NCI-H1436 treated with DMSO at 0.1 percent for 48 hours (cell line): ENCODE measurements at regions not wholly inside any gene's neighbourhood (a gene's known extent, or its start where the extent isn't known, plus 50 kb on each side); places are given as distances from the start of the nearest gene placed in this dataset.
"Not testable (repeated sequence)": the region's sequence is repeated elsewhere in the genome, so short reads cannot be mapped to it uniquely, and the experiment has no call there.

Experiments
- DNase-seq: peaks from one replicate; lab custom pipeline; 2025; lab: John Stamatoyannopoulos, UW

DNA sequence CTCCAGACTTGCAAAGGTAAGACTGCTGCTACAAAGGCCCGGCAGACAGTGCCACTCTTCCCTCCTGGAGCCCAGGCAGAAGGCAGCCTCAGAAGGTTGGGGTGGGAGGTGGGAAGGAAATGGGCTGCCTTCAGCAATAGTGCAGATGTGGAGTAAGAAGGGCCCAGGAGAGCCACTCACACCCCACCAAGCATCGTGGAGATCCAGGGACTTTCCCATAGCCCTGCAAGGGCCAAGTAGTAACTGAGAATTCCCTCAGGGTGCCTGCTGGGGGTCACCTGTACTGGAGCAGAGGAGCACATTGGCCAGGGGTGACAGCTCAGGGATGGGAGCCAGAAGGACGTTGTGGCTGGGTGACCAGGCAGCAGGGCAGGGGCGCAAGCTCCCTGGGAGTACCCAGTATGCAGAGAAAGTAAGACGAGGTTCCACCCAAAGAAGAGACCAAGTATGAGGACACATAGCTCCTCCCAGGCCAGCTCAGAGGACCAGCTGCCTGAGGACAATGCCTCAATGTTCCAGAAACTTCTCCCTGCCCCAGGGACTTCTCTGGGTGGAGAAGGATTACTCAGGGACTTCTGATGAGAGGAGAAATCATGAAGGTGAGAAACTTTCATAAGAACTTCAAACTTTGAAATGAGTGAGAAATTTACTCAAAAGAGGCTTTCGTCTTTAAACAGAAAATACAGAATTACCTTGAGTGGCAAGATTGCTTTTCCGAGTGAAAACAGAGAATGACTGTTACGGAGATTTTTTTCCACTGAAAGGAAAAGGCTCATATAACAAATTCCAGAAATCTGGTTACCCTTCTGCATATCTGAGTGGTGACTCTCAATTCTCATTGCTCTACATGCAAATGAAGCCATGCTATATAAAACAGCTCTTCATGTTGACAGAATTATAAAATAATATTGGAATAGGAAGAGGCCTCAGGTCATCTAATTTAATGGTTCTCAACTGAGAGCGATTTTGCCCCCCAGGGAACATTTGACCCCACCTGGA, 87.9 kb upstream of the TRIO start:
- DNase-seq, result no peak

DNA sequence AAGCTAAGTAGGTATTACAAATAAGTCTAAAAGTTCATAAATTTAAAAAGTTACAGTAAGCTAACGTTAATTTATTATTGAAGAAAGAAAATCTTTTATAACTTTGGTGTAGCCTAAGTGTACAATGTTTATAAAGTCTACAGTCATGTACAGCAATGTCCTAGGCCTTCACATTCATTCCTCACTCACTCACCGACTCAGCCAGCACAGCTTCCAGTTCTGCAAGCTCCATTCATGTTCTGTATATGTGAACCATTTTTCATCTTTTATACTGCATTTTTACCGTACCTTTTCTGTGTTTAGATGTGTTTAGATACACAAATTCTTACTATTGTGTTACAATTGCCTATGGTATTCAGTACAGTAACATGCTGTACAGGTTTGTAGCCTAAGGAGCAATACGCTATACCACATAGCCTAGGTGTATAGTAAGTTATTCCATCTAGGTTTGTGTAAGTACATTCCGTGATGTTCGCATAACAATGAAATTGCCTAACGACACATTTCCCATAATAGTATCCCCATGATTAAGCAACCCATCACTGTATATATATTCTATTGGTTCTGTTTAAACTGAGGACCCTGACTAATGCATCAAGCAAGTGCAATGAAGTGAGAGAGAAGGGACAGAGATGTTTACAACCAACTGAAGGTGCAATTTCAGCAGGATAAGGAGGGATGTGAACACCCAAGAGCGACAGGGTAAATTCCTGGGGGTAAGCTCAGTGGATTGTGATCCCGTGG, 88.9 kb upstream of the TRIO start:
- no peak for DNase-seq

DNA sequence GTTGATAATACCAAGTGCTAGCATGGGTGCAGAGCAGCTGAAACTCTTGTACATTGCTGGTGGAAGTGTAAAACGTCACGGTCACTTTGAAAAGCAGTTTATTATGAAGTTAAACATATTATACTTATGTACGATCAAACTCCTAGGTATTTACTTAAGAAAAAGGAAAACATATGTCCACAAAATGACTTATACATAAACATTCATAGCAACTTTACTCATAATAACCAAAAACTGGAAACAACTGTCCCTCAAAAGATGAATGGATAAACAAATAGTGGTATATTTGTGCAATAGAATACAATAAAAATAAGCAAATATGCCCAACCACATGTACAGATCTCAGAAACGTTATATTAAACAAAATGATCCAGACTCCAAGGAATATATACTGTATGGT, 92.3 kb upstream of the TRIO start:
- DNase-seq, result no peak

DNA sequence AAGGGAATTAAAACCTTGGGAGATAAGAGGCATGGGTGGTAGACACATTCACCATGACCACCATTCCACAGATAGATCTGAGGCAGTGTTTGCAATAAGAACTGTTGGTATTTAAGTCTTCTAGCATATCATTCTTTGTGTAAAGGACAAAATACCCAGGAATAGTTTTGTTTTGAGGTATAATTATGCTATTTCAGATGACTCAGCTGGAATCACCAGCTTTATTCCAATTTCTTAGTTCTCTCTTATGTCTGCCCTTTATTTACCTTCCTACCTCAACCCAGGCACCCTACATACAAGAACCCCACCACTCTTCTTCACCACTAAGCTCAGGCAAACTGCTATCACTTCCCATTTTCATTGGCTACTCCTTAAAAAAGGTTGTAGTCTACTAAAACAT, 94.7 kb upstream of the TRIO start:
- DNase-seq, result no peak

DNA sequence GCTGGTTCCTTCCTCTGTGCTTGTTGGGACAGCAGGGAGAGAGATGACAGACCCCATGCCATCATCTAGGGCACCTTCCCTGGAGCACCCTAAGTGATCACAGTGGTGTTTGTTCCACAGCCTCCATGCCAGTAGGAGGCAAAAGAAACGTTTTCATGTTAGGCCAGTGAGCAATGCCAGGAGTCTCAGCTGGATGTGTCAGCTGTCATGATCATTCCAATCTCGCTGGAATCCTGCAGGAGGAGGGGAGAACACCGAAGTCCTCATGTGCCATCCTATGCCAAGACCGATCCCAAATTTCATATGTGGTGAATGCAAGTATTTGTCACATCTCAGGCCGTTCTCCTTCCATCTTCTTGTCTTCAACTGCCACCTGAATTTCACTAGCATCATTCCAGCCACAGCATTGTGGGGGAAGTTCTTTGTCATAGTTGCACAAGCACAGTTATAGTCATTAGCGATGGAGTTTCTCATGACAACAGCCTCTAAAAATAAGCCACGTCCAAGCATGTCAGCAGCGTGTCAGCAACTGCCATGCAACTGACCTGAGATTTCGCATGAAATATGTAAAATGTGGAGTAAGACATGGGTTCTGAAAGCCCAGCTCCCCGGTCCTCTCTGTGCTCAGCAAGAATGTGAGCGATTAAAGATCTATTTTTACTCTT, 97.2 kb upstream of the DNAH5 start:
- DNase-seq, result no peak

DNA sequence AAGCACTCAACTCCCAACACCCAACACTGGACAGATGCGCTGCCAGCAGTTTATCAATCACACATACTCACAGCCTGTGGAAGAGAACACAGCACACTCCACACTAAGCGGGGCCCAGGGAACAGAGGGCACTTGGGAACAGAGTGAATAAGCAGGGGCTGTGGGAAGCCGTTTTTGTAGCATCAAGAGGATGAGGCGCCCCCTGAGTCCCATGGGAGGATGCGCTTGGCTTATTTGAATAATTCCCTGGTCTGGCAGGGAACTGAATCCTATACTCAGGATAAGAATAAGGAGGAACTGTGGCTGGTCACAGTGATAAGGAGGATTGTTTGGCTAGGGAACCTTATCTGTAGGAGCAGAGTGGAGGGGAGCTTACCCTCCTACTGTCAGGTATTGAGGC, 96.1 kb upstream of the DNAH5 start:
- no peak for DNase-seq

DNA sequence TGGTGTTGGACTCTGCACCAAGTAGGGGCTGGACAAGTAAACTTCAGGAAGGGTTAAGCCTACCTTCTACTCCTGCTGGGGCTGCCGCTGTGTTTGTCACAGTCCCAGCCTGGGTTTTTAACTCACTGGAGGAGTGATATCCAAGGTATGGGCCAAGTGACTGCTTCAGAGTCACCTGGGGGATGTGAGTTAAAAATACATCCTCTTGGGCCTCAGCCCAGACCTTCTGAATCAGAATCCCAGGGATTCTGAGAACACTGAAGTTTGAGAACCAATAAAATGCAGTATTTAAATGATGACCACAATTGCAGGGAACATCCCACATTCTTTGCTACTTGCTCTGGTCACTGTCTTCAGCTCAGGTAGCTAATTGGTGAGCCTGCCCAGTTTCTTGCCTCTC, 95.1 kb upstream of the DNAH5 start:
- no peak for DNase-seq

DNA sequence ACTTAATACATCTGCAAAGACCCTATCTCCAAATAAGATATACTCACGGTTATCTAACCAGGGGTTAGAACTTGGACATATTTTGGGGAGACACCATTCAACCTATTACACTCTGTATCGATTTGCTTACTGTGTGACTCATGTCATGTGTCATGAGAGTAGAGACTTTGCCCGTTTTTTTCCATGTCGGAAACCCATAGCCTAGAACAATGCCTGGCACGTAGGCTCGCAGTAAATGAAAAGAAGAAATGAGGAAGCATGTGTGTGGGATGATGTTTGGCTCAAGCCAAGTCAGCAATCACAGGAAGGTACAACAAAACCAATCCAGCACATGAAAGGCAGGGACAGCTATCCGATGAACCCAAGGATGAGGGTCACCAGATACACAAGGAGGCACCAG, 94.6 kb upstream of the DNAH5 start:
- no peak for DNase-seq

DNA sequence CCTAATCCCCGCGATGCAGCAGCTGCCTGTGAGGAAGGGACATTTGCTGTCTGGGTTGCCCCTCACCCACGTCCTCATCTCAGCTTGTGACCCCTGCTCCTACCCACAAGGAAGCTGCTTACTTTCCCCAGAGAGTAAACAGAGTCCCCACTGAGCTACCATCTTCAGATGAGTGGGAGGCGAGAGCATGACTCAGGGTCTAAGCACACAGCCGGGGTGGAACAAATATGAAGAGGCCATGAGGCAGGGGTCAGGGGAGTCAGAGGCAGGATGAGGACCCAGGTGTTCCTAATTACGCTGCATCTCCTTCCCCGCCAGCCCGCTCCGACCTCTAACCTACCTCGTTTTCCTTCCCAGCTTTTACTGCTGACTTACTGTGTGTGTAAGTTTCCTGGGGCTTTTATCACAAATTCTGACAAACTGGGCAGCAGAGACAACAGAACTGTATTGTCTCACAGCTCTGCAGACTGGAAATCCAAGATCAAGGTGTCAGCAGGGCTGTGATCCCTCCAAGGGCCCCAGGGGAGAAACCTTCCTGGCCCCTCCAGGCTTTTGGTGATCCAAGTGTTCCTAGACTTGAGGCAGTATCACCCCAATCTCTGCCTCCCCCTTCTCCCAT, 94.0 kb upstream of the DNAH5 start:
- no peak for DNase-seq

DNA sequence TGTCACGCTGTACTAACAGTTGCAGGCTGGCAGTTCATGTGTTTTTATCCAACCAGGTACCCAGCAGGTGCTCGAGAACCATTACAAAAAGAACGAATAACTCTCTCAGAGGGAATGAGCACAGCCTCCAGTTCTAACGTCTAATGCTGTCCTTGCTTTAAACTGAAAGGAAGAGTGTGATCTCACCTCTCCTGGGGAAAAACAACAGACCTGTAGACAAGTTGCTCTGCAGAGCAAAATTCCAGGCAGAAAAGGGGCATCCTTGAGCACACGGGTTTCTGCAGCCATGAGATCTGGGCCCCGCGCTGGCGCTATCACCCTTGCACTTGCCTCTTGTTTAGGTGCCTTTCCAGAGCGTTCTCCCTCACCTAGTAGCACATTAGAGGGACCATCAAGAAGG, 92.5 kb upstream of the DNAH5 start:
- no peak for DNase-seq

DNA sequence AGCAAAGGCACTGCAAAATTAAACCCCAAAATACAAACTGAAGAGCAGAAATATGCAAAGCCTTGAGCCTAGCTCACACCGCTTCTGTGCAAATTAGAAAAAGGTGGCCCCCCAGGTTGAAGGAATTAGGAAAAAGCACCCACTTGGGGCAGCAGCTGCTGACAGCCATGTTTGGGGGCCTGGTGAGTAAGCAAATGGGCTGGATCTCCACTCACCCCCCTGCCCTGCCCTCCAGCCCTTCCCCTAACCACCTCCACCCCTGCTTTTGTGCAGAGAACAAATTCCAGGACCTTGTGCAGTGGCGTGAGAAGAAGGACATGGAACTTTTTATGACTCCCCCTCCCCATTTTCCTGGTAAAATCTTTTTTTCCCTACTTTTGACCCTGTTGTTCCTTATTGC, 92.0 kb upstream of the DNAH5 start:
- DNase-seq, result no peak

DNA sequence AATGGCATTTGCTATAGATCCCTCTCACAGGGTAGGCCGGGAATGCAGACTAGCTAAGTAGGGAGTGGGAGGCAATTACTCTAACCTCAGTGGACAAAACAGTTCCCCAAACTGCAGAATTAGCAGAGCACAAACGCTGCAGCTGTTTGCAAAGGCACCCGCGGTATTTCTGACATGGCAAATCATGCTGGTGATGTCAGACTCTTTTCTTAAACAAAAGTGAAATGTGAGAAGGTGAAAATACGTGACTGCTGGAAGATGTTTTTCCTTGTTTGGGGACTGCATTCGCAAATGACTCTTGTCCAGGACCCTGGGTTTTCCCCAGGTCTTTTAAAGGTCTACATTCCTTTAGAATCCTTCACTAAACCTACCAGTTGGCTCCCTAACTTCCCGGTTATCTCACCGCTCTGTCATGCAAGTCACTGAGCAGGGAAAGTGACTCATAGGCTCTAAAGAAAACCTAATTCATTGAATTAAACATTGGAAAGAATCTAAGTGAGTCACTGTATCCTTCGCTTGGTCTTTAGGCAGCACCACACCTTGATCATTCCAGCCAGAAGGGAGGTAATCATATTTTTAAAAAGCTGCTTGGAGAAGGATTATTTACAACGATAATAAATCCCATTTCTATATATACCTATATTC, 91.5 kb upstream of the DNAH5 start:
- DNase-seq, result no peak

DNA sequence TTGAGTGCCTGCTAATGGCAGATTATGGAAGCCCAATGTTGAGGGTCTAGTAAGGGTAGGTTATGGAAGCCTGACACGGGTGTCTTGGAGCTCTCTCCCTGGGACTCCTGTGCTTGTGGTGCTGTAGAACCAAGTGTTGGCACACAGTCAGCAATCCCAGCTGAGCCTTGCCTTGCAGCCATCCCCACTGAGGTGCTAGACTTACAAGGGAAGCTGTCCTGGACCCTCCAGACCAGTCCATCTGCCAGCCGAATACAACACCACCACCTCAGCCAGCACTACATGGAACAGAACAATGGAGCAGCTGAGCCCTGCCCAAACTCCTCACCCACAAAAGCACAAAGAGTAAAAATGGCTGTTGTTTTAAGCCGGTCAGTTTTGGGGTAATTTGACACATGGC, 90.5 kb upstream of the DNAH5 start:
- DNase-seq, result no peak

DNA sequence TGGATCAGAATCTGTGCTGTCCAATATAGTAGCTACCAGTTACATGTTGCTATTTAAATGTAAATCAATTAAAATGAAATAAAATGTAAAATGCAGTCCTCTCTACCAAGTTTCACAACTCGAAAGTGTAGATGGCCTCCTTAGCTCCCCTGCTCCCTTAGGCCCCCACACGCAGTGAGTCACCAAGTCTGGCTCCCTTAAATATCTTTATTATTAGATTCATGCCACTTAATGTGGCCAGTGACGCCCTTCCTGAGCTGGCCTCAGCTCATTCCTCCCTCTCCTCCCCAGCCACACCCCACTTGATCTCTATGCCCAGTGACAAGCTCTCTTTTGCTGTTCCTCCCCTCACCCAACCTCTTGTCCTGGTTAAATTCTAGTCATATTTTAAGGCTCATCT, 88.4 kb upstream of the DNAH5 start:
- no peak for DNase-seq

DNA sequence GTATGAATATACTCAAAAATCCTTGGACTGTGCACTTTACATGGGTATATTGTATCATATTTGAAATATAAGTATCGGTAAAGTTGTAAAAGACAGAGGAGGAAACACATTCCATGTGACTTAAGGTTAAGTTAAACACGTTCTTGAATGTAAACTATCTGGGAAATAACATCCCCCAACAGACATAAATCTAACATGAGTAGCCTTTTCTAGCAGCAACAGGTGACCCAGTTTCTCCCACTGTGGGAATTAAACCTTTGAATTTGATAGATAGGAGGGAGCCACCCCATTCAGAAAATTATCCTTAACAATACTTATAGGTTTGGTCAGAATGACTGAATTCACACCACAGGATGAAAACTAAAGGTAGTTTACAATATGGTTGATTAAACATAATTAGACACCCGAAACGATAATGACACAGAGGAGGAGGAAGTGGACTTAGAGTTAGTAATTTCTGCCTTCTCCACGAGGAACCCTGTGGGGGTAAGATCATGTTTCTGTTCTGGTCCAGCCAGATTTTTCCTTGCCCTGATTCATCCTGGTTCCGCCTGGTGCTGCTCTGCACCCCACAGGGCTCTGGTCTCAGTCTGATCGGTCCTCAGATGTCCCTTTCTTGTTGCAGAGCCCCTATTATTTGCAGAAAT, 84.6 kb upstream of the DNAH5 start:
- DNase-seq, result no peak

DNA sequence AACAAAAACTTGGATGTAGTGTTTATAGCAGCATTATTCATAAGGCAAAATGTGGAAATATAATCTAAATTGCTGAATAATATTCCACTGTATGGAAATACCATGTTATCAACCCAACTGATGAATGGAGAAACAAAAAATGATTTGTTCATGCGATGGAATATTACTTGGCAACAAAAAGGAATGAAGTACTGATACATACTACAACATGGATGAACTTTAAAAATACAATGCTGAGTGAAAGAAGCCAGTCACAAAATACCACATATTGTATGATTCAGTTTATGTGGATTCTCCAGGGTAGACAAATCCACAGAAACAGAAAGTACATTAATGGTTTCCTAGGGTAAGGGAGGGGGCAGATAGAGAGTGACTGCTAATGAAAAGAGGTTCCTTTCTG, 83.7 kb upstream of the DNAH5 start:
- DNase-seq, result no peak

DNA sequence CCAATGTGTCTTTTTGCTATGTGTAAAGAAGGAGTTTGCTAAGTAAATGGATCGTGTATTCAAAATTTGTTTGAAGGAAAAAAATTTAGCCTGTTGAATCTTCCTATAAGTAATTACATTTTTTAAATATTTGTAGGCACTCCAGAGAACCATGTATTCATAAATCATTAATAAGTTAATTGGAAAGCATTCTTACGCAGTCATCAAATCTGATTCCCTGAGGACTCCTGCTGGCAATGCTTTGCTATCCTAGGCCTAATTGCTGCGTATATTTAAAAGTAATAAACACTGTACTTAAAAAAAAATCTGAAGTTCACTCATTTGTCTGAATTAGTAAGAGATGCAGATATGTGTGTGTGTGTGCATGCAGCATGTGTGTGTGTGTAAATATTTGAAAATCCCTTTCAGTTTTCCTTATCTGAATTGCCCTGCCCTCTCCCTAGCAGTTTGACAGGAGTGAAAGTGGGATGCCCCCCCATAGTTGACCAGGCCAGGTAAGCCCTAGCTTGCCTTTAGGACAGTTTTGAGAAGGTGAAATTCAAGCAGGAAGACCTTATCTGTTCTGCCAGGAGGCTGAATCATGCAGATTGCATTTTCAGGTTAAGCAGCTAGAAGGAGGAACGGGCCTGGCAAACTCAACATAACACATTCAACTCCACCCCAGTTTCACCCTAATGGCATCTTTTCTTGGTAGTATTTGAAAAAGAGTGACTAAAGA, 81.2 kb upstream of the DNAH5 start:
- no peak for DNase-seq

DNA sequence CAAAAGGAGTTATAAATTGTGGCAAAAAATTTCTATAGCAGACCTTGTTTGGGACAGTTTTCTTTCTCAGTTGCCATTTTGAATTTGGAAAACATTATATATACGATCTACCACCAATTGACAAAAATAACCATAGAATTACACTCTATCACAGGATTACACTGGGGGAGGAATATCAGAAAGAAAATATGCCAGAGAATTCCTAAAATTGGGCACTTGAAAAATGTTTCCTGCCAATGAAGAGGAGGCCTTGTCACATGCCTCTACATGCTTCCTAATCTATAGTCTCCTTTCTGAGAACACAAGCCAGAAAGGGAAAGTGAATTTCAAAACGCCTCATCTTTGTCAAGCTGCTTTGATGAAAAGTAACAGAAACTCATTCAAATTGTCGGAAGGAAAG, 78.5 kb upstream of the DNAH5 start:
- DNase-seq, result no peak

DNA sequence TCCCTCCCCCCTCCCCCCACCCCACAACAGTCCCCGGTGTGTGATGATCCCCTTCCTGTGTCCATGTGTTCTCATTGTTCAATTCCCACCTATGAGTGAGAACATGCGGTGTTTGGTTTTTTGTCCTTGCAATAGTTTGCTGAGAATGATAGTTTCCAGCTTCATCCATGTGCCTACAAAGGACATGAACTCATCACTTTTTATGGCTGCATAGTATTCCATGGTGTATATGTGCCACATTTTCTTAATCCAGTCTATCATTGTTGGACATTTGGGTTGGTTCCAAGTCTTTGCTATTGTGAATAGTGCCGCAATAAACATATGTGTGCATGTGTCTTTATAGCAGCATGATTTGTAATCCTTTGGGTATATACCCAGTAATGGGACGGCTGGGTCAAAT, 76.5 kb upstream of the DNAH5 start:
- DNase-seq, result not testable (repeated sequence)

DNA sequence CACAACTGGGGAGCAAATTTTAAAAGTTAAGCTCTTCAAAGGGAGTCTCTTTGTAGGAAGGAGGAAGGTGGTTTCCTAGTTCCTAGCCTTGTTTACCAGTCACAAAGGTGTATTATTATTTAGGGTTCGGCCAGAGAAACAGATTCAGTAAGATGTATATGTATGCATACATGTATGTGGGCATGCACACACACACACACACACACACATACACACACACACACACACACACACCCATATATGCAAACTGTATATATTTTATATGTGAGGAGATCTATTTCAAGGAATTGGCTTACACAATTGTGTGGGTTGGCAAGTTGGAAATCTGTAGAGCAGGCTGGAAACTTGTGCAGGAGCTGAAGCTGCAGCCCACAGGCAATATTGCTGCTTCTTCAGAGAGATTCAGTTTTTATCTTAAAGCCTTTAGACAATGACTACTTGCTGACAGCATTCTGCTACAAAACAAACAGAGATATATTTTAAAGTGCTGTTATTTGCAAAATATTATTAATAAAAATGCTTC, 75.3 kb upstream of the DNAH5 start:
- DNase-seq, result no peak
